SU-DHL-6 (cell line): ENCODE measurements at regions not wholly inside any gene's neighbourhood (a gene's known extent, or its start where the extent isn't known, plus 50 kb on each side); places are given as distances from the start of the nearest gene placed in this dataset.

ENCODE experiments used
- H2AFZ ChIP-seq: fragments of 200-600 bp; sonication (generic); 2 replicates; pipeline ENCODE4 v1.6.1; 2014; ENCODE audit warnings: low read depth, mild to moderate bottlenecking, moderate library complexity, mixed read lengths, antibody characterized with exemption, low read length; ENCODE audit not compliant: severe bottlenecking
- H3F3A ChIP-seq: fragments of 200-600 bp; shearing (Covaris generic); 2 replicates; pipeline ENCODE4 v1.6.0; 2016; ENCODE audit warnings: antibody characterized with exemption, mild to moderate bottlenecking; ENCODE audit not compliant: insufficient read depth
- H3K27ac ChIP-seq: fragments of 200-600 bp; sonication (generic); 2 replicates; pipeline ENCODE4 v1.5.1; 2016; ENCODE audit warnings: low read depth, mild to moderate bottlenecking, low read length, moderate library complexity, mixed read lengths
- H3K27me3 ChIP-seq: fragments of 200-600 bp; sonication (generic), shearing (Covaris generic); 2 replicates; pipeline ENCODE4 v1.6.0; 2014; ENCODE audit warnings: mild to moderate bottlenecking, low read length
- H3K36me3 ChIP-seq: fragments of 200-600 bp; sonication (generic); 2 replicates; pipeline ENCODE4 v1.6.1; 2014; ENCODE audit warnings: mild to moderate bottlenecking, low read length, mixed read lengths
- H3K4me2 ChIP-seq: fragments of 300-600, 200-600 bp; shearing (Covaris generic), sonication (generic); 2 replicates; pipeline ENCODE4 v1.6.0; 2014; ENCODE audit warnings: low read length, low read depth, mild to moderate bottlenecking; ENCODE audit not compliant: poor library complexity, severe bottlenecking
- H3K4me3 ChIP-seq: fragments of 200-600 bp; sonication (generic); 2 replicates; pipeline ENCODE4 v1.5.1; 2014; ENCODE audit warnings: antibody characterized with exemption, low read length, mild to moderate bottlenecking, mixed read lengths; ENCODE audit not compliant: insufficient read depth, poor library complexity, severe bottlenecking
- H3K79me2 ChIP-seq: fragments of 200-600 bp; sonication (generic); 2 replicates; pipeline ENCODE4 v1.6.1; 2014; ENCODE audit warnings: mild to moderate bottlenecking, low read length, moderate library complexity; ENCODE audit not compliant: insufficient read depth
- H3K9ac ChIP-seq: fragments of 200-600 bp; sonication (generic); 2 replicates; pipeline ENCODE4 v1.7.0; 2014; ENCODE audit warnings: mild to moderate bottlenecking, low read length
- H3K9me2 ChIP-seq: fragments of 200-600 bp; sonication (generic); replicated peaks from 2 replicates; pipeline ENCODE4 v1.6.1; 2014; ENCODE audit warnings: low read length; ENCODE audit not compliant: insufficient read depth
- H3K9me3 ChIP-seq: fragments of 200-600 bp; sonication (generic); 2 replicates; pipeline ENCODE4 v1.6.1; 2014; ENCODE audit warnings: low read length, mixed read lengths; ENCODE audit not compliant: insufficient read depth
- H4K20me1 ChIP-seq: fragments of 200-600 bp; sonication (generic); 2 replicates; pipeline ENCODE4 v1.6.1; 2014; ENCODE audit warnings: low read depth, mild to moderate bottlenecking, antibody characterized with exemption, low read length, moderate library complexity, mixed read lengths
- EZH2phosphoT487 ChIP-seq: fragments of 200-600 bp; sonication (generic), shearing (Covaris generic); conservative IDR thresholded peaks from 2 replicates; pipeline ENCODE4 v1.6.1; 2018; ENCODE audit warnings: mild to moderate bottlenecking, antibody characterized with exemption, low read length, moderate library complexity, mixed read lengths
- TF ChIP-seq, protein P1 (sequence below): fragments of 200-600 bp; sonication (generic); IDR thresholded peaks from one replicate; pipeline ENCODE4 v1.5.1; 2017; ENCODE audit warnings: antibody characterized with exemption, mild to moderate bottlenecking, low read length, moderate library complexity; ENCODE audit not compliant: insufficient read depth, poor library complexity, severe bottlenecking

DNA sequence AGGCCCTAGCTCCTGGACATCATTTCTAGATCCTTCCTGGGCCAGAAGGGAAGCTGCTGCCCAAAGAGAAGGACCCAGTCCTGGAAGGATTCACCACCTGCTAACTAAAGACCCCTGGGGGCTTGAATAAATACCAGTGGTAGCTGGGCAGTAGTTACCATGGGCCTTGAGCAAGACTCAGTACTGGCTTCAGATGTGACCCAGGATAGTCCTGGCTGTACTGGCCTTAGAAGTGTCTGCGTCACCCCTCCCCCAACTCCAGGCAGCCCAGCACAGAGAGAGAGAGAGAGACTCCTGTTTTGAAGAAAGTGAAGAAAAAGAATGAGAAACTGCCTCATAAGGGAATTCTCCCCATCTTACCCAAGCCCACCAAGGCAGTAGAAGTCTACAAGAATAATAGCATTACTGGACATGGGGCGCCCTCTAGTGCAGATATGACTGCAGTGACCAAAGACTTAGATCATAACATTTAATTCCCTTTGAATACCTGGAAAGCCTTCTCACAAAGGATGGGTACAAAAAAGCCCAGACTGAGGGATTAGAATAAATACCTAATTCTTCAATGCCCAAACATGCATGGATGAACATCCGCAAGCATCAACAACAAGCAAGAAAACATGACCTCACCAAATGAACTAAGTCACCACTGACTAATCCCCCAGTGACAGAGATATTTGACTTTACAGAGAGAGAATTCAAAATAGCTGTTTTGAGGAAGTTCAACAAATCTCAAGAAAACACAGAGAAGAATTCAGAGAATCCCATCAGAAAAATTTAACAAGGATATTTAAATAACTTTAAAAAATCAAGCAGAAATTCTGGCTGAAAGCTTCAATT is 171.8 kb downstream of the HNRNPD start:
- no peaks in the 10 kb centered on the region for H4K20me1 ChIP-seq

GRCh38 chr4:82201303-82201702 is 172.5 kb downstream of the HNRNPD start:
- H2AFZ ChIP-seq = no peak overlapping the region
- H4K20me1 ChIP-seq = no peaks in the 10 kb centered on the region
- H3K27me3 ChIP-seq = no peaks in the 10 kb centered on the region
- H3K9me3 ChIP-seq = no peaks in the 10 kb centered on the region
- H3K9ac ChIP-seq = no peak overlapping the region
- H3K36me3 ChIP-seq = no peaks in the 10 kb centered on the region
- no peak overlapping the region for H3K4me3 ChIP-seq
- H3F3A ChIP-seq = no peaks in the 10 kb centered on the region
- no peaks in the 10 kb centered on the region for H3K9me2 ChIP-seq
- H3K79me2 ChIP-seq = no peaks in the 10 kb centered on the region
- no peak for TF ChIP-seq EZH2phosphoT487
- TF ChIP-seq, protein P1, sequence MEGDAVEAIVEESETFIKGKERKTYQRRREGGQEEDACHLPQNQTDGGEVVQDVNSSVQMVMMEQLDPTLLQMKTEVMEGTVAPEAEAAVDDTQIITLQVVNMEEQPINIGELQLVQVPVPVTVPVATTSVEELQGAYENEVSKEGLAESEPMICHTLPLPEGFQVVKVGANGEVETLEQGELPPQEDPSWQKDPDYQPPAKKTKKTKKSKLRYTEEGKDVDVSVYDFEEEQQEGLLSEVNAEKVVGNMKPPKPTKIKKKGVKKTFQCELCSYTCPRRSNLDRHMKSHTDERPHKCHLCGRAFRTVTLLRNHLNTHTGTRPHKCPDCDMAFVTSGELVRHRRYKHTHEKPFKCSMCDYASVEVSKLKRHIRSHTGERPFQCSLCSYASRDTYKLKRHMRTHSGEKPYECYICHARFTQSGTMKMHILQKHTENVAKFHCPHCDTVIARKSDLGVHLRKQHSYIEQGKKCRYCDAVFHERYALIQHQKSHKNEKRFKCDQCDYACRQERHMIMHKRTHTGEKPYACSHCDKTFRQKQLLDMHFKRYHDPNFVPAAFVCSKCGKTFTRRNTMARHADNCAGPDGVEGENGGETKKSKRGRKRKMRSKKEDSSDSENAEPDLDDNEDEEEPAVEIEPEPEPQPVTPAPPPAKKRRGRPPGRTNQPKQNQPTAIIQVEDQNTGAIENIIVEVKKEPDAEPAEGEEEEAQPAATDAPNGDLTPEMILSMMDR = no peak
- no peak overlapping the region for H3K4me2 ChIP-seq
- H3K27ac ChIP-seq = no peak overlapping the region

More for the DNA sequence above, 171.8 kb downstream of the HNRNPD start:
- Histone ChIP-seq H3K4me2 (no peak overlapping the region), H3K36me3 (no peaks in the 10 kb centered on the region), H3K9ac (no peak overlapping the region), H2AFZ (no peak overlapping the region), H3K4me3 (no peak overlapping the region), H3F3A (no peaks in the 10 kb centered on the region), H3K9me3 (no peaks in the 10 kb centered on the region), H3K27me3 (no peaks in the 10 kb centered on the region), H3K79me2 (no peaks in the 10 kb centered on the region), H3K27ac (no peak overlapping the region), H3K9me2 (no peaks in the 10 kb centered on the region)
- no peak for TF ChIP-seq EZH2phosphoT487
- TF ChIP-seq, protein P1 = peak; percentile 30

GRCh38 chr4:82200046-82200445 is 173.7 kb downstream of the HNRNPD start:
- no peaks in the 10 kb centered on the region for H4K20me1 ChIP-seq
- no peak overlapping the region for H3K4me3 ChIP-seq
- no peak for TF ChIP-seq EZH2phosphoT487
- TF ChIP-seq, protein P1 = no peak
- H3K9me3 ChIP-seq = no peaks in the 10 kb centered on the region
- H2AFZ ChIP-seq = no peak overlapping the region
- no peaks in the 10 kb centered on the region for H3K27me3 ChIP-seq
- no peak overlapping the region for H3K4me2 ChIP-seq
- no peak overlapping the region for H3K27ac ChIP-seq
- H3K79me2 ChIP-seq = no peaks in the 10 kb centered on the region
- H3K9me2 ChIP-seq = no peaks in the 10 kb centered on the region
- H3F3A ChIP-seq = no peaks in the 10 kb centered on the region
- no peaks in the 10 kb centered on the region for H3K36me3 ChIP-seq
- no peak overlapping the region for H3K9ac ChIP-seq
